Heart left ventricle (tissue), 16 donors: ENCODE measurements at regions not wholly inside any gene's neighbourhood (a gene's known extent, or its start where the extent isn't known, plus 50 kb on each side); places are given as distances from the start of the nearest gene placed in this dataset.

Experiments
- ATAC-seq, 4 donors: fragments of 200-7000 bp; cut with Tn5 transposase; one replicate each; pipeline ENCODE4 v1.9.1; 2020 to 2022; ENCODE audit warnings: moderate library complexity in 4 of 4, mild to moderate bottlenecking in 3 of 4, moderate number of reproducible peaks in 1 of 4
- DNase-seq, 5 donors: peaks; one replicate each; pipeline ENCODE4 v3.0.0-alpha.2; 2020
- H3K27ac ChIP-seq, 12 donors: fragments of 200-600 bp; sonication (generic) in 4 of 12; one replicate each; pipeline versions ENCODE4 v1.5.0 to v1.8.0; 2016 to 2022; ENCODE audit warnings: mild to moderate bottlenecking in 2 of 12
- H3K27me3 ChIP-seq, 9 donors: fragments of 200-600 bp; sonication (generic) in 2 of 9; one replicate each; pipeline versions ENCODE4 v1.5.1 to v1.8.0; 2016 to 2022; ENCODE audit warnings: mild to moderate bottlenecking in 3 of 9
- H3K36me3 ChIP-seq, 9 donors: fragments of 200-600 bp; sonication (generic) in 2 of 9; one replicate each; pipeline versions ENCODE4 v1.5.0 to v1.8.0; 2018 to 2022; ENCODE audit warnings: mild to moderate bottlenecking in 2 of 9
- H3K4me1 ChIP-seq, 12 donors: fragments of 200-600 bp; sonication (generic) in 4 of 12; one replicate each; pipeline versions ENCODE4 v1.5.0 to v1.8.0; 2016 to 2022; ENCODE audit warnings: mild to moderate bottlenecking in 3 of 12
- H3K4me3 ChIP-seq, 12 donors: fragments of 200-600 bp; sonication (generic) in 4 of 12; one replicate each; pipeline versions ENCODE4 v1.5.0 to v1.8.0; 2017 to 2022; ENCODE audit warnings: mild to moderate bottlenecking in 9 of 12, moderate library complexity in 4 of 12
- H3K9me3 ChIP-seq, 12 donors: fragments of 200-600 bp; sonication (generic) in 4 of 12; one replicate each; pipeline versions ENCODE4 v1.5.0 to v1.8.0; 2016 to 2022; ENCODE audit warnings: mild to moderate bottlenecking in 1 of 12
- POLR2A ChIP-seq, 2 donors: fragments of 450-650 bp; IDR thresholded peaks; one replicate each; pipeline ENCODE4 v1.6.1; 2017; ENCODE audit warnings: antibody characterized with exemption in 2 of 2, mild to moderate bottlenecking in 2 of 2, moderate library complexity in 2 of 2
- WGBS, 4 donors: extraction: QIAGEN DNeasy Blood & Tissue Kit in 2 of 4; methylation state at CpG; one replicate each; pipeline versions ENCODE4 v1.1.5 to v1.1.7; 2013 to 2018; 5-methylcytosine and 5-hydroxymethylcytosine counted together
- intact Hi-C, 10 donors: fragments of 100-400 bp; cut with DNase I; formaldehyde crosslinking; loops; one replicate each; pipeline versions ENCODE4 v1.11.1 to v1.14.2; 2022
- TF ChIP-seq, protein P1 (sequence below), 12 donors: fragments of 200-600 bp; sonication (generic) in 4 of 12; IDR thresholded peaks; one replicate each; pipeline versions ENCODE4 v1.5.0 to v1.8.0; 2018 to 2022; ENCODE audit warnings: antibody characterized with exemption in 12 of 12, mild to moderate bottlenecking in 5 of 12
- donor health status: ischemic (EF 13 %, LVEDD 7.1; RV severe dilation, severe dysfunction).
- donor health status: healthy with polysubstance abuse.
- donor health status: DM: no; HTN: yes; CAD: no.
- donor health status: DM: no; HTN: no; CAD: no.
- donor health status: ischemic (EF 25% LVEDD 6.9; RV normal size, moderate dysfunction).
- donor health status: ischemic (EF 25% LVEDD 5.7; RV mildly dilated, moderate dysfunction).
- donor health status: healthy.
- donor health status: DM: yes; HTN: yes; CAD: no.
- donor health status: ischemic (EF 35%, LVEDD 5.7; RV mildly dilated, moderate dysfunction).
- donor health status: nonischemic (EF 11% LVEDD 7.7; RV severe dilation, severe dysfunction).
- donor health status: DM: yes; HTN: yes; CAD: no.
- donor health status: PGD.
- donor health status: ischemic (EF 29% LVEDD 5.4; RV normal size, mild dysfunction).
- donor health status: nonischemic (EF 23%, LVEDD 6.1; RV moderate dilation, normal function).

- ATAC-seq (no peak), DNase-seq (no peak)
- H3K4me1 ChIP-seq, result no peaks in the 10 kb centered on the region
- no peaks in the 10 kb centered on the region for H3K27me3 ChIP-seq
- H3K9me3 ChIP-seq, result peaks cover 0 to 56% (median 21%) of the 10 kb centered on the region in 12 donors
- intact Hi-C loops, result no loop called here
- WGBS, 4 donors, result 77 to 86% (median 81%) methylated on average over 9 of the region's 9 CpGs
- TF ChIP-seq, protein P1, sequence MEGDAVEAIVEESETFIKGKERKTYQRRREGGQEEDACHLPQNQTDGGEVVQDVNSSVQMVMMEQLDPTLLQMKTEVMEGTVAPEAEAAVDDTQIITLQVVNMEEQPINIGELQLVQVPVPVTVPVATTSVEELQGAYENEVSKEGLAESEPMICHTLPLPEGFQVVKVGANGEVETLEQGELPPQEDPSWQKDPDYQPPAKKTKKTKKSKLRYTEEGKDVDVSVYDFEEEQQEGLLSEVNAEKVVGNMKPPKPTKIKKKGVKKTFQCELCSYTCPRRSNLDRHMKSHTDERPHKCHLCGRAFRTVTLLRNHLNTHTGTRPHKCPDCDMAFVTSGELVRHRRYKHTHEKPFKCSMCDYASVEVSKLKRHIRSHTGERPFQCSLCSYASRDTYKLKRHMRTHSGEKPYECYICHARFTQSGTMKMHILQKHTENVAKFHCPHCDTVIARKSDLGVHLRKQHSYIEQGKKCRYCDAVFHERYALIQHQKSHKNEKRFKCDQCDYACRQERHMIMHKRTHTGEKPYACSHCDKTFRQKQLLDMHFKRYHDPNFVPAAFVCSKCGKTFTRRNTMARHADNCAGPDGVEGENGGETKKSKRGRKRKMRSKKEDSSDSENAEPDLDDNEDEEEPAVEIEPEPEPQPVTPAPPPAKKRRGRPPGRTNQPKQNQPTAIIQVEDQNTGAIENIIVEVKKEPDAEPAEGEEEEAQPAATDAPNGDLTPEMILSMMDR (IDR thresholded peaks at IDR 0.05), result no peak
- no peak for TF ChIP-seq POLR2A (IDR thresholded peaks at IDR 0.05)
- H3K27ac ChIP-seq, result no peak overlapping the region
- H3K36me3 ChIP-seq, result no peaks in the 10 kb centered on the region
- H3K4me3 ChIP-seq, result no peak overlapping the region
Measured at GRCh38 chr2:573025-573424, 104.2 kb downstream of the TMEM18 start.

DNA sequence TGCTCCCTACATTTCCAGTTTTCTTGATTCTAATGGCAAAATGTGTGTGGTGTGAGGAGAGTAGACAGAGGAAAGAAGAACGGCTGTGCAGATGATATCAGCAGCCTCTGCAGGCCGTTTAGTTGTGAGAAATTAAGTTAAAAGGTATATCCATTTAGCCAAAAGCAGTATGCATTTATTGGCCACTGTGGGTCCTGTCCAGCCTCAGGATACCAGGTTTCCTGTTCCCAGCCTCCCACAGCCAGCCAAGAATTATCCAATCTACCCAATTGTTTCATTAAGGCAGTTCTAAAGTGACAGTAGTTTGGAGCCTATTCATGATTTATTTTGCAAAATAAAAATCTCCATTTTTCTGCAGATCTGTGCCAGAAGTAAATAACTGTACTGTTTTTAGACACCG is 107.5 kb downstream of the TMEM18 start:
- Histone ChIP-seq H3K4me3 (no peak overlapping the region), H3K9me3 (peaks cover 0 to 25% (median 5%) of the 10 kb centered on the region in 12 donors), H3K4me1 (no peaks in the 10 kb centered on the region), H3K27me3 (peaks cover 0 to 13% (median 0%) of the 10 kb centered on the region in 9 donors), H3K36me3 (no peaks in the 10 kb centered on the region), H3K27ac (no peak overlapping the region)
- intact Hi-C loops, result no loop called here
- WGBS, 4 donors, result 64 to 75% (median 70%) methylated on average over 3 of the region's 3 CpGs
- TF ChIP-seq POLR2A (IDR thresholded peaks at IDR 0.05), result no peak
- TF ChIP-seq, protein P1 (IDR thresholded peaks at IDR 0.05), result no peak
- no peak for DNase-seq
- ATAC-seq, result no peak

- no peak for DNase-seq
- ATAC-seq, result no peak
- Histone ChIP-seq H3K9me3 (peaks cover 0 to 24% (median 5%) of the 10 kb centered on the region in 12 donors), H3K4me1 (no peaks in the 10 kb centered on the region), H3K27ac (no peak overlapping the region), H3K36me3 (no peaks in the 10 kb centered on the region), H3K4me3 (no peak overlapping the region), H3K27me3 (peaks cover 0 to 18% (median 0%) of the 10 kb centered on the region in 9 donors)
- TF ChIP-seq, protein P1 (IDR thresholded peaks at IDR 0.05), result no peak
- no peak for TF ChIP-seq POLR2A (IDR thresholded peaks at IDR 0.05)
- WGBS, 4 donors, result 60 to 70% (median 65%) methylated on average over 4 of the region's 4 CpGs
- intact Hi-C loops, result no loop called here
Measured at GRCh38 chr2:568639-569235, 108.5 kb downstream of the TMEM18 start.

DNA sequence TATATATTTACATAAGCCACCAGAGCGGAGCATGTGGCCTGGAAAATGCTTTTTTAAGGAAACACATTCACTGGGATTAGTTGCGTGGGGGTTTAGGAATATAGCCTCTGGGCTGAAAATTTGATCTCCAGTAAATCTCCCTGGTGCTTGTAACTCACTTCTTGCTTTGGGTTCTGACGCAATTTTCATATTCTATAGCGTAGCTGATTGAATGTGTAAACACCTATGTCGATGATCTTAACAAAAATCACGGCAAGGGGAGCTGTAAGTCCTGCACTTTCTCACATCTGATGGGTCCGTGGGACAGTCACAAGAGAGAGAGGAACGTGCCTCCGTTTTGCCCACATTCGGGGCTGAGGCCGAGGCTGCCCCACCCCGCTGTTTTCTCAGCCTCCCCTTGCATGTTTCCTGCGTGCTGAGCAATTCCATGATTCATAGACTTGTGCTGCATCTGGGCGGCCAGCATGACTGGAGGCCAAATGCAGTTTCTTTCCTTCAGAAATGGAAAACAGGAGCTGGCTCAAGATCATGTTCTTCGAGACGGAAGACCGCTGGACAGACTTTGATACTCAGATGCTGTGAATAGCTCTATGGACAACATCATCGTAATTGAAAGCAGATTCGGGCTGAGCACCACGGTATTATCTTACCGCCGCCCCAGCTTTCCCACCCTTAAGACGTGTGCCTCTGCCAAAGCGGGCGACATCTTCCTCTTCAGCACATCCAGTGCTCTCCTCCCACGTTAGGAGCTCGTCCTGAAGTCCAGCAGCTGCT is 109.2 kb downstream of the TMEM18 start:
- TF ChIP-seq POLR2A (IDR thresholded peaks at IDR 0.05), result no peak
- TF ChIP-seq, protein P1 (IDR thresholded peaks at IDR 0.05), result no peak
- Histone ChIP-seq H3K27ac (peak overlapping the region in 1 of 12 donors; percentile 9), H3K4me1 (no peaks in the 10 kb centered on the region), H3K9me3 (peaks cover 0 to 24% (median 5%) of the 10 kb centered on the region in 12 donors), H3K27me3 (peaks cover 0 to 18% (median 0%) of the 10 kb centered on the region in 9 donors), H3K36me3 (no peaks in the 10 kb centered on the region), H3K4me3 (no peak overlapping the region)
- intact Hi-C loops, result no loop called here
- ATAC-seq (peak; percentile 44 to 83 (median 68)), DNase-seq (peak in 3 of 5 donors; percentile 15 to 51 (median 40))
- WGBS, 4 donors, result 68 to 75% (median 71%) methylated on average over 27 of the region's 27 CpGs
